ENCODE measurements at regions not wholly inside any gene's neighbourhood (a gene's known extent, or its start where the extent isn't known, plus 50 kb on each side); places are given as distances from the start of the nearest gene placed in this dataset.

GRCh38 chr4:175871774-175872405, 59.8 kb upstream of the GPM6A start:
- DNase-seq, result no peak

GRCh38 chr4:175873707-175874106, 61.6 kb upstream of the GPM6A start:
- no peak for DNase-seq

GRCh38 chr4:175874306-175874705, 62.2 kb upstream of the GPM6A start:
- no peak for DNase-seq

GRCh38 chr4:175875993-175876771, 64.1 kb upstream of the GPM6A start:
- no peak for DNase-seq

GRCh38 chr4:175882891-175883290, 70.8 kb upstream of the GPM6A start:
- no peak for DNase-seq

- no peak for DNase-seq
Measured at GRCh38 chr4:175884048-175884447, 72.0 kb upstream of the GPM6A start.

- no peak for DNase-seq
Measured at GRCh38 chr4:175891231-175891630, 79.2 kb upstream of the GPM6A start.

GRCh38 chr4:175891851-175892250, 79.8 kb upstream of the GPM6A start:
- DNase-seq, result peak; percentile 28 to 42

- no peak for DNase-seq
Measured at GRCh38 chr4:175905925-175906324, 93.9 kb upstream of the GPM6A start.

GRCh38 chr4:175906384-175906783, 94.3 kb upstream of the GPM6A start:
- no peak for DNase-seq

- no peak for DNase-seq
Measured at GRCh38 chr4:175910700-175911099, 98.6 kb upstream of the GPM6A start.

- DNase-seq, result no peak
Measured at GRCh38 chr4:175916626-175917351, 104.7 kb upstream of the GPM6A start.

- DNase-seq, result no peak
Measured at GRCh38 chr4:175927121-175927520, 115.1 kb upstream of the GPM6A start.

- no peak for DNase-seq
Measured at GRCh38 chr4:175929441-175929840, 117.4 kb upstream of the GPM6A start.

- DNase-seq, result no peak
Measured at GRCh38 chr4:175929932-175930331, 117.9 kb upstream of the GPM6A start.

- no peak for DNase-seq
Measured at GRCh38 chr4:175930471-175930870, 118.4 kb upstream of the GPM6A start.

- DNase-seq, result no peak
Measured at GRCh38 chr4:175932116-175932515, 120.1 kb upstream of the GPM6A start.

GRCh38 chr4:175934506-175934905, 122.4 kb upstream of the GPM6A start:
- no peak for DNase-seq

GRCh38 chr4:175935016-175935661, 123.1 kb upstream of the GPM6A start:
- DNase-seq, result no peak

GRCh38 chr4:175944126-175944910, 121.3 kb upstream of the WDR17 start:
- DNase-seq, result no peak

GRCh38 chr4:175946472-175947116, 119.0 kb upstream of the WDR17 start:
- DNase-seq, result no peak

GRCh38 chr4:175947117-175947722, 118.4 kb upstream of the WDR17 start:
- no peak for DNase-seq

All from cerebellar nuclear complex (tissue), 1 donor.